ENCODE measurements at regions not wholly inside any gene's neighbourhood (a gene's known extent, or its start where the extent isn't known, plus 50 kb on each side); places are given as distances from the start of the nearest gene placed in this dataset.

DNA sequence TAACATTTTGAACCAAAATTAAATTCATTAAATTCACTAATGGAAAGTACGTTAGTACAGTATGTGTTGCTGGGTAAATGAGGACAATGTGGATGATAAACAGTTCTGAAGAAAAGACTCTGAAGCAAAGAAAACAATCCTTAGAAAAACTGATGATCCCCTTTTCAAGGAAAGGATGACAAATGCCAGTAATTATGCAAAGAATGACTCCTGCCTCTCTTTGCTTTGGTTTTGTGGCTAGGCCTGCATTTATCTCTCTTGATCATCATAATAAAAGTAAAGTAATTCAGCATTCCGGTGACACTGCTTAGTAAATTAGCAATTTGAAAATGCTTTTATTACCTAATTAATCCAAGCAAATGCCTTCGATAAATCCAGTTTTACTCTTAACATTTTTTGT lies 652.2 kb upstream of the DIPK2B start:
- no peak overlapping the region for H3K4me3 ChIP-seq (ENCODE audit: low read depth, low read length)
- peak; percentile 68 for DNase-seq (ENCODE audit: low read depth)
- TF ChIP-seq, protein P1, sequence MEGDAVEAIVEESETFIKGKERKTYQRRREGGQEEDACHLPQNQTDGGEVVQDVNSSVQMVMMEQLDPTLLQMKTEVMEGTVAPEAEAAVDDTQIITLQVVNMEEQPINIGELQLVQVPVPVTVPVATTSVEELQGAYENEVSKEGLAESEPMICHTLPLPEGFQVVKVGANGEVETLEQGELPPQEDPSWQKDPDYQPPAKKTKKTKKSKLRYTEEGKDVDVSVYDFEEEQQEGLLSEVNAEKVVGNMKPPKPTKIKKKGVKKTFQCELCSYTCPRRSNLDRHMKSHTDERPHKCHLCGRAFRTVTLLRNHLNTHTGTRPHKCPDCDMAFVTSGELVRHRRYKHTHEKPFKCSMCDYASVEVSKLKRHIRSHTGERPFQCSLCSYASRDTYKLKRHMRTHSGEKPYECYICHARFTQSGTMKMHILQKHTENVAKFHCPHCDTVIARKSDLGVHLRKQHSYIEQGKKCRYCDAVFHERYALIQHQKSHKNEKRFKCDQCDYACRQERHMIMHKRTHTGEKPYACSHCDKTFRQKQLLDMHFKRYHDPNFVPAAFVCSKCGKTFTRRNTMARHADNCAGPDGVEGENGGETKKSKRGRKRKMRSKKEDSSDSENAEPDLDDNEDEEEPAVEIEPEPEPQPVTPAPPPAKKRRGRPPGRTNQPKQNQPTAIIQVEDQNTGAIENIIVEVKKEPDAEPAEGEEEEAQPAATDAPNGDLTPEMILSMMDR (IDR thresholded peaks at IDR 0.05; ENCODE audit: insufficient read depth, low read depth, low read length) = no peak

DNA sequence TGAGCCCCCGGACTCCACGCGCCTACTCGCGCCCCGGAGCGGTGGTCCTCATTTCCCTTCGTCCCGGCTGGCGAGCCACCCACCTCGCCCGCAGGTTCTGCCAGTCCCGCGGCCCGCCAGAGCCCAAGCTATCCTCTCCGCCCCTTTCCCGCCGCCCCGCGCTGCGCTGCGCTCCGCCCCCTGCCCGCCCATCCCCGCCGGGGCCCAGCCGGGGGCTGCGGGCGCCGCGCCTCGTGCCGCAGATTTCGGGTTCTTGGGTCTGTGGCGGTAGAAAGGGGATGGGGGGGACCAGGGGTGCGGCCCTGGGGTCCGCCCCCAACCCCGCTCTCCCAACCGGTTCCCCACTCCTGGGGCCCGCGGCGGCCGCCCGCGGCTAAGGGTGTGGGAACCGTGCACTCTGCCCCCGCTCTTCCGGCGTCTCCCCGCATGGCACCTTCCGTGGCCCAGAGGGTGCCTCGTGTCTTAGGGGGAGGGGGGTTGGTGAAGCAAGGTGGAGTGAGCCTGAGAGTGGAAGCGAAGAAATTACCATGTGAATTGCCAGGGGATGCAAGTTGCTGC lies 650.8 kb upstream of the DIPK2B start:
- TF ChIP-seq, protein P1 (IDR thresholded peaks at IDR 0.05; ENCODE audit: insufficient read depth, low read depth, low read length) = no peak
- DNase-seq (ENCODE audit: low read depth) = peak; percentile 20

DNA sequence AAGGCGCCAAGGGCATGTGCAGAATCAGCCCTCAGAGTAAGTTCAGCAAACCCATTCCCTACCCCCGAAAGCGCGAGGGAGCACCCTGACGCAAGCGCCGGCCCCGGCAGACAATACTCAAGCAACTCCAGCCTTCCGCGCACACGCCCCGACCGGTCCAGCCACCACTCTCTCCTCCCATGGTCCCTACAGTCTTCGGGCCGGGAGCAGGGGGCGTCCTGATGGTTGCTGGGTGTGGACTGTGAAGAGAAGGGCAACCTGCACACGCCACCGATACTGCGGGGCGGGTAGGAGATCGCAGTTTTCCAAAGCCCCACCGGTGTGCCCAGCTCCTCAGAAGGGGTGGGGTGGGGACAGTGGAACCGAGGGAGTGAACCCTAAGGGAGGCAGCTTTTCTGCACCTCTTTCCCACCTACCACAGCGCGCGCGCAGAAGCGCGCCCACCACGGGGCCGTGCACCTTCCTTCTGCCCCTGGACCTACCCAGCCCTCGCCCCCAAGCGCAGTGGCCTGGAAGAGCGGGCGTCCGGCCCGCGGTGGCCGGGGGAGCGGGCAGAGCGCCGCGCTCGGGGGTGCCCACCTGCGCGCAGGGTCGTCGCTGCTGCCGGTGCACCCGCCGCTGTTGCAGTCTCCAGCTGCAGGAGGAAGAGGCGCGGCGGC lies 650.2 kb upstream of the DIPK2B start:
- H3K4me3 ChIP-seq (ENCODE audit: low read depth, low read length) = peak overlapping the region; percentile 81
- DNase-seq (ENCODE audit: low read depth) = peak; percentile 47
- TF ChIP-seq, protein P1 (IDR thresholded peaks at IDR 0.05; ENCODE audit: insufficient read depth, low read depth, low read length) = no peak

More for the DNA sequence above, 650.8 kb upstream of the DIPK2B start:
- H3K4me3 ChIP-seq (ENCODE audit: low read depth, low read length) = peak overlapping the region; percentile 81

DNA sequence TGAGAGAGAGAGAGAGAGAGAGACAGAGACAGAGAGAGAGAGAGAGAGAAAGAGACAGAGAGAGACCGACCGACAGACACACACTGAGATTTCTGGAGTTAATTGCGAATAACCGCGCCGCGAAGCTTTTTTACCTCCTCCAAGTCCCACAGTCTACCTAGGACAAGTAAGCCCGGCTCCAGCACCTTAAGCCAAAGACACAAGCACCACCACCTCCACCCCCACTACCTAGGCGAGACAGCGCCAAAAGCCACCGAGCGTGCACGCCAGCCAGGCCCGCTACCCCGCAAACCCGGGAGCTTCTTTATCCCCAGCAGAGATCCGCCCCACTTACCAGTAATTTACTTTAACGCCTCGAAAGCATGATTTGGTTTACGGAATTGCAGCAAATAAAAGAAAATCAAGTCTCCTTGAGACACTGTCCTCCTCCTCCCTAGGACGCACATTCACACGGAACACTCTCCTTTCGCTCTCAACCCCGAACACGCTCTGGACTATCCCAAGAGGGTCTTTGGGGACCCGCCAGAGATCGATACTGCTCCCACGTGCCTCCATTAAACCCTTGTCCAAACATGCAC lies 649.6 kb upstream of the DIPK2B start:
- no peak for DNase-seq (ENCODE audit: low read depth)
- TF ChIP-seq, protein P1 (IDR thresholded peaks at IDR 0.05; ENCODE audit: insufficient read depth, low read depth, low read length) = no peak
- H3K4me3 ChIP-seq (ENCODE audit: low read depth, low read length) = peak overlapping the region; percentile 81

DNA sequence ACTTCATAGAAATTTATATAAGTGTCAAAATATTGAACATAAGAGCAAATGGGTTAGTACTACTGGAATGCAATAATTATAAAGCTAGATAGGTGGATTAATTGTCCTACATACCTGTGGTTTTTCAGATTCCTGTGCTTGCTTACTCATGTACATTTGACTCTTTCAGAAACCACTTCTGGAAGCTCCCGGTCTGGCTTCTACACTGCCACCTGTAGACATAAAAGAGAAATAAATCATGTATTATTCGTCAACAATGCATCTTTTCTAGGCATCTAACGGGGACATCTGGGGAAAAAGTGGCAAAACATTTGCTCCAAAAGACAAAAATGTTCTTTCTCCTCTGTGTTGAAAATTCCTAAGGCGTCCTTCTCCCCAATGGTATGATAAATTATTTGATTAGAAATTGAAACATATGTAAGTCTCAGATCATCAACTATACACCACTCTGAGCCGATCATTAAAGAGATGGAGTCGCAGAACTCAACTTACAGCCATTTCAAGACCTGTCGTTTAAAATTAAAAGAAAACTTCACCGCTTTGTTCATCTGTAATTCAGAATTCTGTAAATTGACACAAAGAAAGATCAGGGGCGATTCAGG lies 648.7 kb upstream of the DIPK2B start:
- DNase-seq (ENCODE audit: low read depth) = peak; percentile 84
- peak overlapping the region; percentile 81 for H3K4me3 ChIP-seq (ENCODE audit: low read depth, low read length)
- TF ChIP-seq, protein P1 (IDR thresholded peaks at IDR 0.05; ENCODE audit: insufficient read depth, low read depth, low read length) = peak; percentile 15

DNA sequence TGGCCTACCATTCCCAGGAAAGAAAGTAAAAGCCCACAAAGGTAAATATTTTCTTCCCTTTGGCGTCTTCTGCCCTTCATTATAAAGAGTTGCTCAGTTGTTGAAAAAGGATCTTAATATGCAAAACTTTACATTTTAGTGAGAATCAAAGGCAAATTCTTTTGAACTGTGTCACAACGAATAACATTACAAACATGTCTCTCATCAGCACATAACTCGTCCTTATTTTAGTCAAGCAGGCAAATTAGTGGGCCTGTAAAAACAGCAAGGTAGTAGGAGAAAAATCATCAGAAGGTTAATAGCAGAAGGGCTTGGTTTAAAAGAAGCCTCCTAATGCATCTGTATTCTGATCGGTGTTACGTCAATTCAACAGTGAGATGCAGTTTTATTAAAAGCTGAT lies 647.3 kb upstream of the DIPK2B start:
- DNase-seq (ENCODE audit: low read depth) = peak; percentile 19
- TF ChIP-seq, protein P1 (IDR thresholded peaks at IDR 0.05; ENCODE audit: insufficient read depth, low read depth, low read length) = no peak
- H3K4me3 ChIP-seq (ENCODE audit: low read depth, low read length) = peak overlapping the region; percentile 18
